GM12865 (cell line): ENCODE measurements at regions not wholly inside any gene's neighbourhood (a gene's known extent, or its start where the extent isn't known, plus 50 kb on each side); places are given as distances from the start of the nearest gene placed in this dataset.

Source experiments
- DNase-seq: peaks from one replicate; pipeline ENCODE4 v3.0.0; 2010; ENCODE audit warnings: low read depth
- H3K4me3 ChIP-seq: 2 replicates; pipeline ENCODE4 v1.5.1; 2011; ENCODE audit warnings: mild to moderate bottlenecking, low read depth, low read length, control low read depth
- CTCF ChIP-seq: IDR thresholded peaks from 2 replicates; pipeline ENCODE4 v1.5.1; 2011; ENCODE audit warnings: low read length, control low read depth, low read depth, inconsistent platforms; ENCODE audit not compliant: insufficient read depth; ENCODE audit errors: missing control alignments

GRCh38 chr5:163379298-163380155 lies 57.9 kb upstream of the CCNG1 start:
- no peak for TF ChIP-seq CTCF
- H3K4me3 ChIP-seq = no peak overlapping the region
- no peak for DNase-seq

DNA sequence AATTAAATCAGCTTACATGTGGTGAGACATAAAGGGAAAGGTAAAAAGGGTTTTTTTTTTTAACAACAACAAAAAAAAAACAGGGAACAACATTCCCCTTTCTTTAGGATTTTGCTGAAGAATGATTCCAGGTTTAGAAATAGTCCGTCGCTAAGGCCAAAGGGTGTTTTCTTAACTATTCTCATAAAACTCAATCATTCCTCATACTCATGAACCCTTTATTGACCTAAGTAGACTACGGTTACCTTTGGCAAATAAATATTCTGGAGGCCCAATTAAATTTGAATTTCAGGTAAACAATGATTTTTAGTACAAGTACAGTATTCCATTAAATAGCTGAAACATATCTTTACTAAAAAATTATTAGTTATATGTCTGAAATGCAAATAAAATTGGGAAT lies 55.6 kb upstream of the CCNG1 start:
- no peak for TF ChIP-seq CTCF
- DNase-seq = no peak
- H3K4me3 ChIP-seq = no peak overlapping the region

GRCh38 chr5:163383754-163384153 lies 53.6 kb upstream of the CCNG1 start:
- no peak for TF ChIP-seq CTCF
- no peak for DNase-seq
- no peak overlapping the region for H3K4me3 ChIP-seq

GRCh38 chr5:163384669-163385068 lies 52.7 kb upstream of the CCNG1 start:
- H3K4me3 ChIP-seq = no peak overlapping the region
- no peak for TF ChIP-seq CTCF
- no peak for DNase-seq

GRCh38 chr5:163385271-163385670 lies 52.1 kb upstream of the CCNG1 start:
- TF ChIP-seq CTCF = no peak
- DNase-seq = no peak
- H3K4me3 ChIP-seq = no peak overlapping the region

DNA sequence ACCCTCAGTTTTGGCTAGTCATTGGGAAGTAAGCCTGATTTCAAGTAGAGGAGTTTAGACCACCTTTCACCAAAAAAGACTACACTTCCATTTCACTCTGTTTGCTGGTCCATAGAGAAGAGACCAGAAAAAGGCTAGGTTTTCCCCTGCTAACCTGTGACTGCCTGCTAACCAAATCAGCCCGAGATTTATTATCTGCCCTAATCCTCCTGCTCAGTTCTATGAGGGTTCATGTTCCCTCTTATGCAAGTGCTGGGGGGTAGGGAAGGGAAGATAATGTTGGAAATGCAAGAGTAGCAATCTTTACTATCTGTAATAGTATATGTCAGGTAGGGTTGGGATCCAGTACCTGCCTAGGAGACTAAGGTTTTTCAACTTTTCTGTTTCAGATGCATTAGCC lies 51.6 kb upstream of the CCNG1 start:
- no peak for DNase-seq
- no peak overlapping the region for H3K4me3 ChIP-seq
- no peak for TF ChIP-seq CTCF

GRCh38 chr5:163386352-163386751 lies 51.0 kb upstream of the CCNG1 start:
- TF ChIP-seq CTCF = no peak
- no peak overlapping the region for H3K4me3 ChIP-seq
- no peak for DNase-seq
